ENCODE measurements at regions not wholly inside any gene's neighbourhood (a gene's known extent, or its start where the extent isn't known, plus 50 kb on each side); places are given as distances from the start of the nearest gene placed in this dataset.
"Not testable (repeated sequence)": the region's sequence is repeated elsewhere in the genome, so short reads cannot be mapped to it uniquely, and the experiment has no call there.

- DNase-seq, result no peak
Measured at GRCh38 chr16:9141813-9142212, 50.4 kb downstream of the HAPSTR1 start.

- DNase-seq, result no peak
Measured at GRCh38 chr16:9144106-9144505, 52.7 kb downstream of the HAPSTR1 start.

- DNase-seq, result no peak
Measured at GRCh38 chr16:9148374-9149015, 57.1 kb downstream of the HAPSTR1 start.

GRCh38 chr16:9151074-9151473 is 59.6 kb downstream of the HAPSTR1 start:
- DNase-seq, result no peak

GRCh38 chr16:9151597-9151996 is 60.2 kb downstream of the HAPSTR1 start:
- DNase-seq, result peak; percentile 85

GRCh38 chr16:9152649-9153501 is 61.4 kb downstream of the HAPSTR1 start:
- DNase-seq, result no peak

- no peak for DNase-seq
Measured at GRCh38 chr16:9153502-9153864, 62.0 kb downstream of the HAPSTR1 start.

GRCh38 chr16:9154567-9155410 is 63.3 kb downstream of the HAPSTR1 start:
- no peak for DNase-seq

- no peak for DNase-seq
Measured at GRCh38 chr16:9155871-9156270, 64.4 kb downstream of the HAPSTR1 start.

GRCh38 chr16:9159839-9160550 is 68.6 kb downstream of the HAPSTR1 start:
- DNase-seq, result peak; percentile 58

GRCh38 chr16:9160551-9160911 is 69.1 kb downstream of the HAPSTR1 start:
- no peak for DNase-seq

- DNase-seq, result no peak
Measured at GRCh38 chr16:9165681-9166080, 74.2 kb downstream of the HAPSTR1 start.

- not testable (repeated sequence) for DNase-seq
Measured at GRCh38 chr16:9166326-9166993, 75.0 kb downstream of the HAPSTR1 start.

GRCh38 chr16:9169094-9169493 is 77.7 kb downstream of the HAPSTR1 start:
- no peak for DNase-seq

GRCh38 chr16:9170470-9170869 is 79.0 kb downstream of the HAPSTR1 start:
- DNase-seq, result no peak

GRCh38 chr16:9176547-9177418 is 85.3 kb downstream of the HAPSTR1 start:
- DNase-seq, result no peak

GRCh38 chr16:9177861-9178260 is 86.4 kb downstream of the HAPSTR1 start:
- no peak for DNase-seq

- DNase-seq, result no peak
Measured at GRCh38 chr16:9183682-9184353, 92.4 kb downstream of the HAPSTR1 start.

- DNase-seq, result no peak
Measured at GRCh38 chr16:9184354-9184690, 92.9 kb downstream of the HAPSTR1 start.

- DNase-seq, result no peak
Measured at GRCh38 chr16:9185381-9185780, 93.9 kb downstream of the HAPSTR1 start.

- no peak for DNase-seq
Measured at GRCh38 chr16:9186061-9186460, 94.6 kb downstream of the HAPSTR1 start.

Measured in HCEC 1CT (cell line).